Neuronal stem cell (in vitro differentiated cells): ENCODE measurements at regions not wholly inside any gene's neighbourhood (a gene's known extent, or its start where the extent isn't known, plus 50 kb on each side); places are given as distances from the start of the nearest gene placed in this dataset.

Experiments
- DNase-seq: peaks from one replicate; pipeline ENCODE4 v3.0.0-alpha.2; 2013; ENCODE audit warnings: low spot score
- H2AFZ ChIP-seq: one replicate; pipeline ENCODE4 v1.6.1; 2013; ENCODE audit warnings: mild to moderate bottlenecking, low read length, inconsistent platforms
- H2AK5ac ChIP-seq: 2 replicates; pipeline ENCODE4 v1.6.1; 2013; ENCODE audit warnings: low read depth, mild to moderate bottlenecking, inconsistent platforms, low read length, moderate library complexity, mixed read lengths
- H2BK120ac ChIP-seq: 2 replicates; pipeline ENCODE4 v1.6.1; 2013; ENCODE audit warnings: low read depth, mild to moderate bottlenecking, inconsistent platforms, low read length, moderate library complexity, mixed read lengths
- H2BK12ac ChIP-seq: one replicate; pipeline ENCODE4 v1.6.1; 2013; ENCODE audit warnings: low read length, inconsistent platforms
- H2BK15ac ChIP-seq: 2 replicates; pipeline ENCODE4 v1.6.1; 2013; ENCODE audit warnings: mild to moderate bottlenecking, low read length, inconsistent platforms, mixed read lengths
- H2BK5ac ChIP-seq: one replicate; pipeline ENCODE4 v1.6.1; 2013; ENCODE audit warnings: inconsistent platforms, mild to moderate bottlenecking, low read length, moderate library complexity
- H3K14ac ChIP-seq: one replicate; pipeline ENCODE4 v1.6.1; 2013; ENCODE audit warnings: low read length, inconsistent platforms
- H3K18ac ChIP-seq: 2 replicates; pipeline ENCODE4 v1.6.1; 2013; ENCODE audit warnings: low read length, inconsistent platforms
- H3K23ac ChIP-seq: 2 replicates; pipeline ENCODE4 v1.6.1; 2013; ENCODE audit warnings: low read depth, mild to moderate bottlenecking, mixed read lengths, low read length, inconsistent platforms; ENCODE audit not compliant: poor library complexity
- H3K27ac ChIP-seq: replicated peaks from 3 replicates; pipeline ENCODE4 v1.5.1; 2013; ENCODE audit warnings: low read length, inconsistent platforms
- H3K27me3 ChIP-seq, 3 experiments: 2 replicates each; pipeline ENCODE4 v1.6.1; 2013; ENCODE audit warnings: low read length in 3 of 3, mild to moderate bottlenecking in 2 of 3, inconsistent platforms in 1 of 3, low read depth in 1 of 3, mixed read lengths in 1 of 3, moderate library complexity in 1 of 3; ENCODE audit not compliant: control insufficient read depth in 3 of 3, insufficient read depth in 3 of 3
- H3K36me3 ChIP-seq, 2 donors: replicated peaks in 1 of 2; 2 replicates each; pipeline ENCODE4 v1.6.1; 2013; ENCODE audit warnings: low read length in 2 of 2; ENCODE audit not compliant: control insufficient read depth in 2 of 2, insufficient read depth in 2 of 2
- H3K4ac ChIP-seq: 2 replicates; pipeline ENCODE4 v1.6.1; 2013; ENCODE audit warnings: inconsistent platforms, mild to moderate bottlenecking, low read length, moderate library complexity
- H3K4me1 ChIP-seq, 2 donors: 1 replicate in 1 of 2; 2 replicates in 1 of 2; pipeline ENCODE4 v1.6.1; 2013; ENCODE audit warnings: low read length in 2 of 2, low read depth in 1 of 2; ENCODE audit not compliant: control insufficient read depth in 2 of 2, insufficient read depth in 1 of 2
- H3K4me2 ChIP-seq: one replicate; pipeline ENCODE4 v1.6.1; 2013; ENCODE audit warnings: mild to moderate bottlenecking, low read length, inconsistent platforms; ENCODE audit not compliant: insufficient read depth, poor library complexity, severe bottlenecking
- H3K4me3 ChIP-seq, 2 donors: 2 replicates each; pipeline ENCODE4 v1.5.1; 2013; ENCODE audit warnings: low read length in 2 of 2, mild to moderate bottlenecking in 2 of 2, inconsistent platforms in 1 of 2, moderate library complexity in 1 of 2
- H3K79me1 ChIP-seq: one replicate; pipeline ENCODE4 v1.6.1; 2013; ENCODE audit warnings: low read depth, mild to moderate bottlenecking, inconsistent platforms, low read length, moderate library complexity
- H3K9ac ChIP-seq: one replicate; pipeline ENCODE4 v1.6.1; 2013; ENCODE audit warnings: mild to moderate bottlenecking, low read depth, low read length, inconsistent platforms; ENCODE audit not compliant: poor library complexity
- H3K9me3 ChIP-seq, 2 donors: replicated peaks in 1 of 2; 2 replicates each; pipeline versions ENCODE3 to v1.6.1; 2013; ENCODE audit warnings: low read length in 2 of 2, mild to moderate bottlenecking in 2 of 2, inconsistent platforms in 1 of 2, low read depth in 1 of 2, mixed read lengths in 1 of 2, moderate library complexity in 1 of 2; ENCODE audit not compliant: control insufficient read depth in 2 of 2, insufficient read depth in 1 of 2
- H4K8ac ChIP-seq: one replicate; pipeline ENCODE4 v1.6.1; 2013; ENCODE audit warnings: low read depth, mild to moderate bottlenecking, inconsistent platforms, low read length, moderate library complexity
- H4K91ac ChIP-seq: one replicate; pipeline ENCODE4 v1.6.1; 2013; ENCODE audit warnings: low read length, low read depth, mild to moderate bottlenecking, inconsistent platforms; ENCODE audit not compliant: poor library complexity
- WGBS, 2 donors: extraction: QIAGEN DNeasy Blood & Tissue Kit; methylation state at CpG; one replicate each; pipeline ENCODE4 v1.1.7; 2013; ENCODE audit warnings: missing lambda C conversion rate in 2 of 2, mixed read lengths in 1 of 2; ENCODE audit not compliant: insufficient read length in 2 of 2, insufficient replicate concordance in 1 of 2; ENCODE audit errors: extremely low coverage in 2 of 2; 5-methylcytosine and 5-hydroxymethylcytosine counted together

DNA sequence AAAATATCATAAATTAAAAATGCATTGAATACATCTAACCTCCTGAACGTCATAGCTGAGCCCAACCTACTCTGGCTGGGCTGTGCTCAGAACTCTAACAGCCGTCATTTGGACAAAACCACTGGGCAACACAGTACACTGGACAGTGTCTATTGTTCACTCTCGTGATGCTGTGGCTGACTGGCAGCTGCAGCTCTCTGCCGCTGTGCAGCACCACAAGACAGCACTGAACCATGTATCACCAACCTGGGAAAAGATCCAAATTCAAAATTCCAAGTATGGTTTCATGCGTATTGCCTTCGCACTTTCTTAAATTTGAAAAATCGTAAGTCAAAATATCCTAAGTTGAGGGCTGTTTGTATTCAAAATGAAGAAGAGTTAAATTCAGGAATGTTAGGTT is 145.1 kb upstream of the CNTN4 start:
- H2BK12ac ChIP-seq = no peak overlapping the region
- DNase-seq = no peak
- H3K4me3 ChIP-seq = no peak overlapping the region
- WGBS, 2 donors = no CpG with 5 or more reads among the region's 7 CpGs
- H4K8ac ChIP-seq = no peak overlapping the region
- no peak overlapping the region for H2BK120ac ChIP-seq
- no peak overlapping the region for H4K91ac ChIP-seq
- no peak overlapping the region for H2AFZ ChIP-seq
- no peak overlapping the region for H3K23ac ChIP-seq
- no peaks in the 10 kb centered on the region for H3K79me1 ChIP-seq
- no peak overlapping the region for H3K27ac ChIP-seq
- no peak overlapping the region for H2BK15ac ChIP-seq
- no peak overlapping the region for H2AK5ac ChIP-seq
- no peak overlapping the region for H3K18ac ChIP-seq
- no peak overlapping the region for H3K14ac ChIP-seq
- no peaks in the 10 kb centered on the region for H3K27me3 ChIP-seq
- no peak overlapping the region for H3K9ac ChIP-seq
- H3K4me2 ChIP-seq = no peak overlapping the region
- no peak overlapping the region for H2BK5ac ChIP-seq
- no peaks in the 10 kb centered on the region for H3K36me3 ChIP-seq
- H3K4me1 ChIP-seq = no peaks in the 10 kb centered on the region
- H3K4ac ChIP-seq = no peak overlapping the region
- H3K9me3 ChIP-seq = no peaks in the 10 kb centered on the region

DNA sequence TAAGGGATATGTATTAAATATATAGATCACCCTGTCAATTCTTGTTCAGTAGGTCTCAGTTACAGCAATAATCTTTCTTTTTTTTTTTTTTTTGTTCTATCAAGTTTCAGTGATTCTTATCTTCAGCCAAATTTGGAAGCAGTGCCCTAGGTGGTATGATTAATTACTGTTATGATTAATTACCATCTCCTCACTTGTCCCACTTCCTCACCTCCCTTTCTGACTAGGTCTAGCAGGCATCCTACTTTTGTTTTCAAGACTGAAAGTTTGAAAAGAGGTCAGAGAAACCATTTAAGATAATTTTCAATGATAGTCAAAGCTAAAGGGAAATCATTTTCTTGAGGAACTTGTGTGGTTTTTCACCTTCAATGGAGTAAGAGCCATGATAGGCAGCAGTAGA is 144.0 kb upstream of the CNTN4 start:
- no peak overlapping the region for H3K14ac ChIP-seq
- H3K27ac ChIP-seq = no peak overlapping the region
- H3K27me3 ChIP-seq = no peaks in the 10 kb centered on the region
- no peak overlapping the region for H3K4me3 ChIP-seq
- no peaks in the 10 kb centered on the region for H3K79me1 ChIP-seq
- H3K9ac ChIP-seq = no peak overlapping the region
- no peak overlapping the region for H2BK15ac ChIP-seq
- H3K4me2 ChIP-seq = no peak overlapping the region
- no peak overlapping the region for H3K4ac ChIP-seq
- H3K9me3 ChIP-seq = no peaks in the 10 kb centered on the region
- H3K4me1 ChIP-seq = no peaks in the 10 kb centered on the region
- H3K36me3 ChIP-seq = no peaks in the 10 kb centered on the region
- H2AK5ac ChIP-seq = no peak overlapping the region
- DNase-seq = no peak
- H2AFZ ChIP-seq = no peak overlapping the region
- H3K23ac ChIP-seq = no peak overlapping the region
- no peak overlapping the region for H4K8ac ChIP-seq
- H3K18ac ChIP-seq = no peak overlapping the region
- H2BK12ac ChIP-seq = no peak overlapping the region
- H2BK5ac ChIP-seq = no peak overlapping the region
- no peak overlapping the region for H2BK120ac ChIP-seq
- H4K91ac ChIP-seq = no peak overlapping the region

DNA sequence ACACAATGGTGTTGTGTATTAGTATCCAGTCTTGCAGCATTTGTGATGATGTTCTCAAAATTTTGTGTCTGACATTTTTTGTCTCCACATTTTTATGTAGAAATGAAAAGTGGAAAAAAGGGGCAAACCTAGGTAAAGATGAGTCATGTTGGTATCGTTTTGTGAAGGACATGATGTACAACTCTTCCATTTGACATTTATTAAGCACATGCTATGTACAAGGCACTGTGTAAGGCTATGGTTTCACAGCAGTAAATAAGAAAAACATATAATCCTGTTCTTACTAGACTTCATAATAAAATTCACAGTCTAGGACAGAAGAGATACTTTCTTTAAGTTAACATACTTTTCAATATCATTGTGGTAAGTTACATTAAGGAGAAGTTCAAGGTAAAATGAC is 143.5 kb upstream of the CNTN4 start:
- H2AK5ac ChIP-seq = no peak overlapping the region
- H2BK5ac ChIP-seq = no peak overlapping the region
- H3K4ac ChIP-seq = no peak overlapping the region
- no peaks in the 10 kb centered on the region for H3K4me1 ChIP-seq
- H3K27ac ChIP-seq = no peak overlapping the region
- WGBS, 2 donors = no CpG with 5 or more reads among the region's 1 CpG
- H3K4me3 ChIP-seq = no peak overlapping the region
- no peak overlapping the region for H3K18ac ChIP-seq
- H3K14ac ChIP-seq = no peak overlapping the region
- DNase-seq = no peak
- H3K9me3 ChIP-seq = no peaks in the 10 kb centered on the region
- no peak overlapping the region for H2BK15ac ChIP-seq
- H4K8ac ChIP-seq = no peak overlapping the region
- H2AFZ ChIP-seq = no peak overlapping the region
- no peak overlapping the region for H3K23ac ChIP-seq
- no peaks in the 10 kb centered on the region for H3K27me3 ChIP-seq
- no peak overlapping the region for H4K91ac ChIP-seq
- H2BK12ac ChIP-seq = no peak overlapping the region
- no peak overlapping the region for H2BK120ac ChIP-seq
- no peaks in the 10 kb centered on the region for H3K36me3 ChIP-seq
- no peak overlapping the region for H3K9ac ChIP-seq
- H3K4me2 ChIP-seq = no peak overlapping the region
- no peaks in the 10 kb centered on the region for H3K79me1 ChIP-seq

DNA sequence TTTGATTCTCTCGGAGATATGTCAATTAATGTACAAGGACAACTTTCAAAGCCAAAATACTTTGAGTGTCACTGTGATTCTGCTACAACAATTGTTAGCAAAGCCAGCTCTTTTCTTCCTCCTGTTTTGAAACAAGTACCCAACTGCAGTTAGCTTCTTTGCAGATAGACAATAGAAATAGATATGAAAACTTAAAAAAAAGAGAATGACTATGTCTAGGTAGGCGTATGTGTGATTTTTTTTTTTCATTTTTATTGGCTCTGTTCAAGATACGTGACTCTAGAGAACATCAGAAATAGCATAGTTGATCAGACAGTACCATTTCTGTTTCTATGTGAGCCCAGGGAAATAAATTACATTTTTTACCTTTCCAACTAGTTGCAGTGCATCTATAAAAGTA is 142.9 kb upstream of the CNTN4 start:
- Histone ChIP-seq H3K4me2 (no peak overlapping the region), H3K79me1 (no peaks in the 10 kb centered on the region), H4K91ac (no peak overlapping the region), H2AFZ (no peak overlapping the region), H3K4me1 (no peaks in the 10 kb centered on the region), H4K8ac (no peak overlapping the region), H3K4ac (no peak overlapping the region), H3K27ac (no peak overlapping the region), H3K23ac (no peak overlapping the region), H3K18ac (no peak overlapping the region), H2BK120ac (no peak overlapping the region), H3K27me3 (no peaks in the 10 kb centered on the region), H3K14ac (no peak overlapping the region), H3K9me3 (no peaks in the 10 kb centered on the region), H2AK5ac (no peak overlapping the region), H3K4me3 (no peak overlapping the region), H2BK12ac (no peak overlapping the region), H3K9ac (no peak overlapping the region), H2BK15ac (no peak overlapping the region), H3K36me3 (no peaks in the 10 kb centered on the region), H2BK5ac (no peak overlapping the region)
- WGBS, 2 donors = no CpG with 5 or more reads among the region's 3 CpGs
- no peak for DNase-seq
